HepG2 (cell line): ENCODE measurements at regions not wholly inside any gene's neighbourhood (a gene's known extent, or its start where the extent isn't known, plus 50 kb on each side); places are given as distances from the start of the nearest gene placed in this dataset.

ENCODE experiments used
- ATAC-seq: fragments of 200-7000 bp; cut with Tn5 transposase; 3 replicates; pipeline ENCODE4 v1.9.1; 2020; ENCODE audit warnings: mild to moderate bottlenecking, moderate library complexity
- BruUV-seq: library from RNA; stranded (reverse); fragments of 400-500 nt; replicated peaks from 2 replicates; lab custom pipeline; 2021; lab: Mats Ljungman, UMichigan
- CTCF ChIA-PET: fragments of 300-600 bp; formaldehyde crosslinking; extraction: SDS; loops from one replicate; lab custom pipeline; 2021; ENCODE audit warnings: low total read pairs, inconsistent platforms, low intra/inter-chr PET ratio; lab: Yijun Ruan, JAX
- POLR2A ChIA-PET: fragments of 350-600 bp; sonication (Branson Sonifier 250); formaldehyde crosslinking; loops from one replicate; lab custom pipeline; 2020; ENCODE audit warnings: antibody characterized with exemption, inconsistent platforms; lab: Yijun Ruan, JAX
- DNase-seq: peaks from one replicate; pipeline ENCODE4 v3.0.0-alpha.2; 2015; ENCODE audit warnings: low spot score
- FAIRE-seq: peaks from 3 replicates; lab custom pipeline; 2011; peaks lifted over from hg19 to GRCh38; lab: Jason Lieb, UNC
- H2AFZ ChIP-seq: one replicate; pipeline ENCODE4 v1.6.1; 2011; ENCODE audit warnings: low read length, inconsistent platforms
- H3K27ac ChIP-seq: fragments of 300-600 bp; 3 replicates; pipeline ENCODE4 v1.8.0; 2011; ENCODE audit warnings: mixed run types, mild to moderate bottlenecking, mixed read lengths, low read length, inconsistent platforms; ENCODE audit not compliant: insufficient read depth; ENCODE audit errors: extremely low read length
- H3K27me3 ChIP-seq, 2 experiments: fragments of 200-600 bp in 1 of 2; 2 replicates in 1 of 2; 3 replicates in 1 of 2; pipeline versions ENCODE4 v1.6.0 to v1.8.0; 2011; ENCODE audit warnings: low read length in 2 of 2, mild to moderate bottlenecking in 2 of 2, moderate library complexity in 2 of 2, inconsistent platforms in 1 of 2; ENCODE audit not compliant: insufficient read depth in 2 of 2, control insufficient read depth in 1 of 2
- H3K36me3 ChIP-seq, 2 experiments: fragments of 200-600 bp in 1 of 2; replicated peaks in 1 of 2; 2 replicates in 1 of 2; 3 replicates in 1 of 2; pipeline versions ENCODE4 v1.5.1 to v1.8.0; 2011; ENCODE audit warnings: low read length in 2 of 2, inconsistent platforms in 1 of 2; ENCODE audit not compliant: insufficient read depth in 2 of 2, control insufficient read depth in 1 of 2
- H3K4me1 ChIP-seq: 2 replicates; pipeline ENCODE4 v1.5.1; 2012; ENCODE audit warnings: low read length, inconsistent platforms; ENCODE audit not compliant: insufficient read depth
- H3K4me2 ChIP-seq: 2 replicates; pipeline ENCODE4 v1.6.0; 2011; ENCODE audit warnings: low read depth, low read length, inconsistent platforms
- H3K4me3 ChIP-seq, 3 experiments: fragments of 200-600 bp in 1 of 3; sonication (generic), shearing (Covaris generic) in 1 of 3; replicated peaks in 1 of 3; 2 replicates each; pipeline ENCODE4 v1.5.1; 2011 to 2016; ENCODE audit warnings: low read length in 3 of 3, inconsistent platforms in 2 of 3, low read depth in 2 of 3, mild to moderate bottlenecking in 2 of 3, control low read depth in 1 of 3, mixed read lengths in 1 of 3; ENCODE audit not compliant: insufficient read depth in 1 of 3
- H3K79me2 ChIP-seq: one replicate; pipeline ENCODE4 v1.6.1; 2011; ENCODE audit warnings: low read length, inconsistent platforms; ENCODE audit not compliant: insufficient read depth
- H3K9ac ChIP-seq: 2 replicates; pipeline ENCODE4 v1.6.0; 2011; ENCODE audit warnings: mild to moderate bottlenecking, low read depth, low read length, inconsistent platforms; ENCODE audit not compliant: insufficient read depth
- H3K9me3 ChIP-seq: 2 replicates; pipeline ENCODE4 v1.5.1; 2012; ENCODE audit warnings: mild to moderate bottlenecking, low read length
- H4K20me1 ChIP-seq: 2 replicates; pipeline ENCODE4 v1.6.0; 2011; ENCODE audit warnings: inconsistent platforms, mild to moderate bottlenecking, low read length, moderate library complexity; ENCODE audit not compliant: insufficient read depth
- ARHGAP35 ChIP-seq: sonication (generic); formaldehyde crosslinking; IDR thresholded peaks from 2 replicates; pipeline ENCODE4 v1.9.0; 2022; ENCODE audit warnings: mild to moderate bottlenecking, inconsistent platforms, moderate library complexity, missing genetic modification reagents, borderline replicate concordance
- BCL6 ChIP-seq: IDR thresholded peaks from 2 replicates; pipeline ENCODE4 v1.6.1; 2016; ENCODE audit warnings: missing genetic modification reagents, missing compliant biosample characterization
- CHCHD3 ChIP-seq: sonication (generic); formaldehyde crosslinking; IDR thresholded peaks from 2 replicates; pipeline ENCODE4 v1.8.0; 2022; ENCODE audit warnings: mild to moderate bottlenecking, missing genetic modification reagents, moderate library complexity
- CREB1 ChIP-seq, 2 experiments: fragments of 450-650 bp in 1 of 2; IDR thresholded peaks; 2 replicates each; pipeline ENCODE4 v1.6.1; 2016 to 2017; ENCODE audit warnings: control low read depth in 1 of 2, mild to moderate bottlenecking in 1 of 2, missing compliant biosample characterization in 1 of 2, missing genetic modification characterization in 1 of 2
- HNRNPLL ChIP-seq: fragments of 200-400 bp; formaldehyde crosslinking; IDR thresholded peaks from 2 replicates; pipeline ENCODE4 v1.6.1; 2017; ENCODE audit warnings: mild to moderate bottlenecking, low read depth, low read length; ENCODE audit not compliant: poor library complexity, severe bottlenecking
- RXRA ChIP-seq: sonication (generic); formaldehyde crosslinking; IDR thresholded peaks from 2 replicates; pipeline ENCODE4 v1.5.1; 2020; ENCODE audit warnings: missing genetic modification reagents
- ZBTB33 ChIP-seq: sonication (generic); formaldehyde crosslinking; IDR thresholded peaks from 2 replicates; pipeline ENCODE4 v1.4.0; 2020; ENCODE audit warnings: missing genetic modification reagents
- ZBTB39 ChIP-seq: sonication (generic); formaldehyde crosslinking; IDR thresholded peaks from 2 replicates; pipeline ENCODE4 v1.5.0; 2020; ENCODE audit warnings: missing genetic modification reagents
- ZNF180 ChIP-seq: sonication (generic); formaldehyde crosslinking; IDR thresholded peaks from 2 replicates; pipeline ENCODE4 v1.4.0; 2020; ENCODE audit warnings: low read depth, missing genetic modification reagents, borderline replicate concordance
- ZNF205 ChIP-seq: IDR thresholded peaks from 2 replicates; pipeline ENCODE4 v1.6.1; 2018; ENCODE audit warnings: missing biosample characterization, missing genetic modification reagents
- ZNF883 ChIP-seq: sonication (generic); formaldehyde crosslinking; IDR thresholded peaks from 2 replicates; pipeline ENCODE4 v1.5.1; 2020; ENCODE audit warnings: mild to moderate bottlenecking, missing genetic modification reagents; ENCODE audit errors: not compliant biosample characterization
- ZSCAN9 ChIP-seq: IDR thresholded peaks from 2 replicates; pipeline ENCODE4 v1.6.1; 2016; ENCODE audit warnings: borderline replicate concordance
- in situ Hi-C: cut with HindIII; loops from 2 replicates; pipeline ENCODE4 v1.10.0; 2017; ENCODE audit warnings: low pct_unique_long_range_greater_than_20kb; ENCODE audit not compliant: extremely low pct_ligation_motif_present
- intact Hi-C: fragments of 100-400 bp; cut with micrococcal nuclease; formaldehyde crosslinking; loops from one replicate; pipeline ENCODE4 v1.10.0; 2022; ENCODE audit not compliant: unreplicated experiment
- TF ChIP-seq, protein P1 (sequence below): sonication (generic); formaldehyde crosslinking; IDR thresholded peaks from 2 replicates; pipeline ENCODE4 v1.8.0; 2022; ENCODE audit warnings: mild to moderate bottlenecking, missing genetic modification reagents, borderline replicate concordance

GRCh38 chr4:123216946-123217345, 179.6 kb upstream of the SPRY1 start:
- no peaks in the 10 kb centered on the region for H3K9me3 ChIP-seq
- BruUV-seq: no TSS peak
- no peaks in the 10 kb centered on the region for H3K4me1 ChIP-seq
- ATAC-seq (no peak), FAIRE-seq (no peak), DNase-seq (no peak)
- in situ Hi-C loops: loop anchor here (5.0 kb wide), 1 partner anchor 150 kb away; no protein-coding TSS in a partner anchor
- CTCF ChIA-PET: no interaction called here
- no peak overlapping the region for H3K4me2 ChIP-seq
- no peak overlapping the region for H3K27ac ChIP-seq
- TF ChIP-seq CHCHD3 (CRISPR knock-in tag) (no peak), CREB1 (IDR thresholded peaks at IDR 0.05) (no peak), CREB1 (CRISPR knock-in tag; IDR thresholded peaks at IDR 0.05) (no peak), RXRA (CRISPR knock-in tag) (no peak), ZNF180 (CRISPR knock-in tag) (no peak), HNRNPLL (no peak), ZNF883 (CRISPR knock-in tag) (no peak), BCL6 (CRISPR knock-in tag) (no peak), ZSCAN9 (no peak), ARHGAP35 (CRISPR knock-in tag) (no peak), ZBTB33 (CRISPR knock-in tag) (no peak), ZBTB39 (CRISPR knock-in tag) (no peak), ZNF205 (no peak)
- TF ChIP-seq, protein P1, sequence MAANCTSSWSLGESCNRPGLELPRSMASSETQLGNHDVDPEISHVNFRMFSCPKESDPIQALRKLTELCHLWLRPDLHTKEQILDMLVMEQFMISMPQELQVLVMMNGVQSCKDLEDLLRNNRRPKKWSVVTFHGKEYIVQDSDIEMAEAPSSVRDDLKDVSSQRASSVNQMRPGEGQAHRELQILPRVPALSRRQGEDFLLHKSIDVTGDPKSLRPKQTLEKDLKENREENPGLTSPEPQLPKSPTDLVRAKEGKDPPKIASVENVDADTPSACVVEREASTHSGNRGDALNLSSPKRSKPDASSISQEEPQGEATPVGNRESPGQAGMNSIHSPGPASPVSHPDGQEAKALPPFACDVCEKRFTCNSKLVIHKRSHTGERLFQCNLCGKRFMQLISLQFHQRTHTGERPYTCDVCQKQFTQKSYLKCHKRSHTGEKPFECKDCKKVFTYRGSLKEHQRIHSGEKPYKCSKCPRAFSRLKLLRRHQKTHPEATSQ: no peak
- no peak overlapping the region for H2AFZ ChIP-seq
- H4K20me1 ChIP-seq: no peaks in the 10 kb centered on the region
- no peaks in the 10 kb centered on the region; a peak in 1 of 5 replicates for H3K27me3 ChIP-seq
- no peaks in the 10 kb centered on the region for H3K36me3 ChIP-seq
- POLR2A ChIA-PET: no interaction called here
- H3K9ac ChIP-seq: no peak overlapping the region
- H3K79me2 ChIP-seq: no peaks in the 10 kb centered on the region
- H3K4me3 ChIP-seq: no peak overlapping the region
- intact Hi-C loops: no loop called here
